ENCODE measurements at regions not wholly inside any gene's neighbourhood (a gene's known extent, or its start where the extent isn't known, plus 50 kb on each side); places are given as distances from the start of the nearest gene placed in this dataset.

- H3K27me3 Mint-ChIP-seq (ENCODE audit: low read depth): peaks cover 5% of the 10 kb centered on the region
- no peaks in the 10 kb centered on the region for H3K9me3 Mint-ChIP-seq
- no peaks in the 10 kb centered on the region for H3K36me3 Mint-ChIP-seq (ENCODE audit: low read depth)
Observed at GRCh38 chr6:14701946-14702345, 543.9 kb upstream of the JARID2 start.

DNA sequence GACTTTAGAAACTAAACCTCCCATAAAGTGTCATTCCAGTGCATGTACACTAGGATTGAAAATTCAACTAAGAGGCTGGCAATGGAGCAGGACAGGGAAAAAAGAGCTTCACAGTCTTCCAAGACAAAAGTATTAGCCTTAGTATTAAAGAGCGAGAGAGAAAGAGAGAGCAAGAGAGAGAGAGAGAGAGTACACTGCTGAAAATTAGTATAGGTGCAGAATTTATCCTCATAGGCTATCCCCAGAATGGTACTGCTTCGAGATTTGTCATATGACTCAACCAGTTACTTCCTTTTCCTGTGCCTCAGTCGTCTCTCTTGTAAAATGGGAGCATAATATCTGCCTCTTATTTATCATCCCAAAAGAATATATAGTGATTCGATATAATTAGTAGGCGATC, 543.2 kb upstream of the JARID2 start:
- no peak overlapping the region for H3K4me3 Mint-ChIP-seq
- no peak for DNase-seq (ENCODE audit: low read depth, low spot score)
- no peaks in the 10 kb centered on the region for H3K36me3 Mint-ChIP-seq (ENCODE audit: low read depth)
- peaks cover 6% of the 10 kb centered on the region for H3K4me1 Mint-ChIP-seq
- peaks cover 5% of the 10 kb centered on the region for H3K27me3 Mint-ChIP-seq (ENCODE audit: low read depth)
- H3K27ac Mint-ChIP-seq (ENCODE audit: unreplicated experiment): no peak overlapping the region
- H3K9me3 Mint-ChIP-seq: no peaks in the 10 kb centered on the region
- no peak for TF ChIP-seq CTCF (conservative IDR thresholded peaks at IDR 0.05)

More at GRCh38 chr6:14701946-14702345, 543.9 kb upstream of the JARID2 start:
- peaks cover 6% of the 10 kb centered on the region for H3K4me1 Mint-ChIP-seq
- H3K4me3 Mint-ChIP-seq: no peak overlapping the region
- no peak overlapping the region for H3K27ac Mint-ChIP-seq (ENCODE audit: unreplicated experiment)
- no peak for DNase-seq (ENCODE audit: low read depth, low spot score)
- TF ChIP-seq CTCF (conservative IDR thresholded peaks at IDR 0.05): no peak

GRCh38 chr6:14703586-14703985, 542.3 kb upstream of the JARID2 start:
- H3K27me3 Mint-ChIP-seq (ENCODE audit: low read depth): peaks cover 5% of the 10 kb centered on the region
- H3K4me1 Mint-ChIP-seq: peaks cover 6% of the 10 kb centered on the region
- DNase-seq (ENCODE audit: low read depth, low spot score): no peak
- TF ChIP-seq CTCF (conservative IDR thresholded peaks at IDR 0.05): no peak
- H3K9me3 Mint-ChIP-seq: peaks cover 4% of the 10 kb centered on the region
- no peak overlapping the region for H3K27ac Mint-ChIP-seq (ENCODE audit: unreplicated experiment)
- no peak overlapping the region for H3K4me3 Mint-ChIP-seq
- H3K36me3 Mint-ChIP-seq (ENCODE audit: low read depth): no peaks in the 10 kb centered on the region

- peaks cover 5% of the 10 kb centered on the region for H3K27me3 Mint-ChIP-seq (ENCODE audit: low read depth)
- DNase-seq (ENCODE audit: low read depth, low spot score): no peak
- H3K36me3 Mint-ChIP-seq (ENCODE audit: low read depth): no peaks in the 10 kb centered on the region
- no peak overlapping the region for H3K27ac Mint-ChIP-seq (ENCODE audit: unreplicated experiment)
- peaks cover 6% of the 10 kb centered on the region for H3K4me1 Mint-ChIP-seq
- H3K9me3 Mint-ChIP-seq: peaks cover 4% of the 10 kb centered on the region
- TF ChIP-seq CTCF (conservative IDR thresholded peaks at IDR 0.05): no peak
- H3K4me3 Mint-ChIP-seq: no peak overlapping the region
Observed at GRCh38 chr6:14704383-14705271, 541.2 kb upstream of the JARID2 start.

DNA sequence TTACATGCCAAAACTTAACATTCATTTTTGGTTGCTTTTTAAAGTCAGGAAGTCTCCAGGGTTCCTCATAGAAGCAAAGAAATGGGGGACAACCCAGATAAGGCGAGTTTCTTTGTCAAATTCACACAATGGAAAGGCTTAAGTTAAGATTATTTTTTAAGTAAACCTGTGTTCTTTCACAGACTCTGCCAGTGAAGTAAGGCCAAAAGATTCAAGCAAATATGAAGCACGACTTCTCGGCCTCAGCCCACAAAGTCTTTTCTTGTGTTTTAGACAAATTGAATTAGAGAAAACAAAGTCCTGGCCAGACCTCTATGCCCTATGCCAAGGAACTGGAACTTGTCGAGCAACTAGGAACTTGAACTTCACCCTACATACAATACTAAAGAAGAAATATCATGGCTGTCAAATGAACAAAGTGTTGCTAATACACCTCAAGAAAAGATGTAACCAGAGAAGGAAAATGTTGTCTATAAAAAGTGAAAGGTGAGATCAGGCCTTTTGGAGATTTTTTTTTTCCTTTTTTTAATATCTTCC, 540.0 kb upstream of the JARID2 start:
- no peaks in the 10 kb centered on the region for H3K36me3 Mint-ChIP-seq (ENCODE audit: low read depth)
- H3K27me3 Mint-ChIP-seq (ENCODE audit: low read depth): peaks cover 5% of the 10 kb centered on the region
- H3K4me3 Mint-ChIP-seq: no peak overlapping the region
- TF ChIP-seq CTCF (conservative IDR thresholded peaks at IDR 0.05): no peak
- peaks cover 4% of the 10 kb centered on the region for H3K9me3 Mint-ChIP-seq
- peaks cover 6% of the 10 kb centered on the region for H3K4me1 Mint-ChIP-seq
- H3K27ac Mint-ChIP-seq (ENCODE audit: unreplicated experiment): no peak overlapping the region
- no peak for DNase-seq (ENCODE audit: low read depth, low spot score)
